Thoracic aorta (tissue), 2 donors: ENCODE measurements at regions not wholly inside any gene's neighbourhood (a gene's known extent, or its start where the extent isn't known, plus 50 kb on each side); places are given as distances from the start of the nearest gene placed in this dataset.

Experiments used
- ATAC-seq: fragments of 150-250 bp; one replicate; pipeline ENCODE4 v1.8.0; 2017; ENCODE audit warnings: low read depth; ENCODE audit not compliant: insufficient number of reproducible peaks, low FRiP score
- DNase-seq: peaks from one replicate; pipeline ENCODE4 v3.0.0-alpha.2; 2020; ENCODE audit warnings: low spot score
- H3K27ac ChIP-seq, 2 donors: fragments of 200-600 bp; sonication (generic); 1 replicate in 1 of 2; 2 replicates in 1 of 2; pipeline ENCODE4 v1.5.1; 2016; ENCODE audit warnings: mild to moderate bottlenecking in 2 of 2, moderate library complexity in 2 of 2
- H3K27me3 ChIP-seq: fragments of 200-600 bp; sonication (generic); replicated peaks from 2 replicates; pipeline ENCODE4 v1.6.0; 2016; ENCODE audit warnings: mild to moderate bottlenecking; ENCODE audit not compliant: insufficient read depth
- H3K36me3 ChIP-seq: fragments of 200-600 bp; sonication (generic); one replicate; pipeline ENCODE4 v1.5.1; 2016
- H3K4me1 ChIP-seq, 2 donors: fragments of 200-600 bp; sonication (generic); 1 replicate in 1 of 2; 2 replicates in 1 of 2; pipeline versions ENCODE4 v1.5.1 to v1.6.0; 2016; ENCODE audit warnings: low read depth in 2 of 2, mild to moderate bottlenecking in 1 of 2; ENCODE audit not compliant: control insufficient read depth in 1 of 2
- H3K4me3 ChIP-seq: fragments of 200-600 bp; sonication (generic); 2 replicates; pipeline ENCODE4 v1.5.1; 2016; ENCODE audit warnings: mild to moderate bottlenecking
- H3K9me3 ChIP-seq: fragments of 200-600 bp; sonication (generic); 2 replicates; pipeline ENCODE4 v1.5.1; 2016
- CTCF ChIP-seq: fragments of 200-600 bp; sonication (generic); IDR thresholded peaks from one replicate; pipeline ENCODE4 v1.5.1; 2019; ENCODE audit warnings: antibody characterized with exemption

DNA sequence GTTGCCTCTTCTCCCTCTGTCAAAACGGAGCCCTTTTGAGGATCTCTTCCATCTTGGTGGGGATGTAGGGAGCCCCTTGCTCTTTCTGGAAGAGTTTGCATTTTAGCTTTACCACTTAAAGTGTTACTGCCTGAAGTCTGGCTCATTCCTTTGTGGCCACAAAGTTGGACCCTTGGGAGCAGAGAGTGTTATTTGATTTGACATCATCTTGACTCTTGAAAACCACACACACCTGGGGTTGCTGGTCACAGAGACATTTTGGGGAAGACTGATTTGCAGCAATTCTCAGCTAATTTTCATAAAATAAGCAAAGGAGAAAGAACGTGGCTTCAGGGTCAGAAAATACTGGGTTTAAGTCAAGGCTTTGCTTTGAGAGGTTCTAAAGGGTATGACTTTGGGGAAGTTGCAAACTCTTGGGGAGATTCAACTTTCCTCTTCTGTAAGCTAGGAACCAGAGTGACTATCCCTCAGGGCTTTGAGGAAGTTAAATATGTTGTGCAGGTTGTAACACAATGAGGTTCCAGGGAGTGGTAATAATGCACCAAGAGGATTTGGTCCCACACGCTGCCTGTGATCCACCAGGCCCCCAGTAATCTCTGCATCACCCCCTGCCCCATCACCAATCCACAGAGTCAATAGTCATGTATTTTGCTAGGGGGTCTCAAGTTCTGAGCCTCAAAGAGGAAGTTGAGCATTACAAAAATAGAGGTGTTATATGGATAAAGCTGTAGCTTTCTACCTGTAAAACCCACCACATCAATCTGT lies 141.6 kb upstream of the SLC24A3 start:
- no peak for TF ChIP-seq CTCF
- no peak for DNase-seq
- Histone ChIP-seq H3K4me1 (no peaks in the 10 kb centered on the region), H3K27me3 (no peaks in the 10 kb centered on the region), H3K4me3 (no peak overlapping the region), H3K9me3 (no peaks in the 10 kb centered on the region), H3K27ac (no peak overlapping the region), H3K36me3 (no peaks in the 10 kb centered on the region)
- no peak for ATAC-seq

GRCh38 chr20:19071446-19071725 lies 141.1 kb upstream of the SLC24A3 start:
- Histone ChIP-seq H3K36me3 (no peaks in the 10 kb centered on the region), H3K27ac (no peak overlapping the region), H3K4me1 (no peaks in the 10 kb centered on the region), H3K4me3 (no peak overlapping the region), H3K9me3 (no peaks in the 10 kb centered on the region), H3K27me3 (no peaks in the 10 kb centered on the region)
- no peak for ATAC-seq
- DNase-seq = no peak
- no peak for TF ChIP-seq CTCF

GRCh38 chr20:19071902-19072498 lies 140.4 kb upstream of the SLC24A3 start:
- no peaks in the 10 kb centered on the region for H3K4me1 ChIP-seq
- H3K36me3 ChIP-seq = no peaks in the 10 kb centered on the region
- H3K9me3 ChIP-seq = no peaks in the 10 kb centered on the region
- H3K4me3 ChIP-seq = no peak overlapping the region
- no peak for TF ChIP-seq CTCF
- ATAC-seq (no peak), DNase-seq (no peak)
- no peak overlapping the region for H3K27ac ChIP-seq
- no peaks in the 10 kb centered on the region for H3K27me3 ChIP-seq

DNA sequence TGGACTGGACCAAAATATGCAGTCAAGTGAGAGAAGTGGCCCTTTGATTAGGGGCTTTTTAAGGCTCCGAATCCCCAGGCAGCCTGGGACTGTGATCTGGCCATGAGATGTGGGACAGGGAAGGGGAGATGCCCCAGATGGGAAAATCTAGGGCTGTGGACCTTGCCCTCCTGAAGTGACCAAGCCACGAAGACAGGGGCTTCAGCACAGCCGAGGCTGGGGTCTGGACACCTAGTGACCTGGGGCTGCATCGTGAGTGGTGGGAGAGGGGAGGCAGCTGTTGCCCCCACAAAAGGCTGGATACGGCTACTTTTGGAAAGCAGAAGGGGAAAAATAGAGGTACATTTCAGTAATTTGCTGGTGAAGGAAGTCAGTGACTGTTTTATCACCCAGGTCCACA lies 139.5 kb upstream of the SLC24A3 start:
- no peak overlapping the region for H3K4me3 ChIP-seq
- TF ChIP-seq CTCF = no peak
- no peak overlapping the region for H3K27ac ChIP-seq
- no peaks in the 10 kb centered on the region for H3K9me3 ChIP-seq
- H3K27me3 ChIP-seq = no peaks in the 10 kb centered on the region
- DNase-seq (no peak), ATAC-seq (no peak)
- H3K4me1 ChIP-seq = no peaks in the 10 kb centered on the region
- no peaks in the 10 kb centered on the region for H3K36me3 ChIP-seq

- no peaks in the 10 kb centered on the region for H3K36me3 ChIP-seq
- DNase-seq (no peak), ATAC-seq (no peak)
- TF ChIP-seq CTCF = no peak
- no peak overlapping the region for H3K27ac ChIP-seq
- H3K4me1 ChIP-seq = no peaks in the 10 kb centered on the region
- no peak overlapping the region for H3K4me3 ChIP-seq
- no peaks in the 10 kb centered on the region for H3K9me3 ChIP-seq
- H3K27me3 ChIP-seq = no peaks in the 10 kb centered on the region
These were observed 138.7 kb upstream of the SLC24A3 start for GRCh38 chr20:19073584-19074218.
